ENCODE measurements at regions not wholly inside any gene's neighbourhood (a gene's known extent, or its start where the extent isn't known, plus 50 kb on each side); places are given as distances from the start of the nearest gene placed in this dataset.

DNA sequence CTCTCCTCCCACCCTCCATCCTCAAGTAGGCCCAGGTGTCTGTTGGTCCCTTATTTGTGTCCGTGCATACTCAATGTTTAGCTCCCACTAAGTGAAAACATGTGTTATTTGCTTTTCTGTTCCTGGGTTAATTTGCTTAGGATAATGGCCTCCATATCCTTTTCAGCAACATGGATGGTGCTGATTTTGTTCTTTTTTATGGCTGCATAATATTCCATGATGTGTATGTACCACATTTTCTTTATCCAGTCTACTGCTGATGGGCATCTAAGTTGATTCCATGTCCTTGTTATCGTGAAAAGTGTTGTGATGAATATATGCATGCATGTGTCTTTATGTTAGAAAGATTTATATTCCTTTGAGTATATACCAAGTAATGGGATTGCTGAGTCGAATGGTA lies 314.9 kb upstream of the IRAK1BP1 start:
- TF ChIP-seq EZH2 (IDR thresholded peaks at IDR 0.05) (no peak), POLR2AphosphoS5 (IDR thresholded peaks at IDR 0.05; ENCODE audit: borderline replicate concordance, low read depth, low read length) (no peak), FOXP2 (optimal IDR thresholded peaks at IDR 0.05; ENCODE audit: control extremely low read depth, extremely low read length, insufficient read depth) (no peak)
